HG03196 (cell line): ENCODE measurements at regions not wholly inside any gene's neighbourhood (a gene's known extent, or its start where the extent isn't known, plus 50 kb on each side); places are given as distances from the start of the nearest gene placed in this dataset.

Experiments used
- ATAC-seq: cut with Tn5 transposase; IDR thresholded peaks from one replicate; pipeline ENCODE4 v1.9.1; 2021; ENCODE audit not compliant: unreplicated experiment

DNA sequence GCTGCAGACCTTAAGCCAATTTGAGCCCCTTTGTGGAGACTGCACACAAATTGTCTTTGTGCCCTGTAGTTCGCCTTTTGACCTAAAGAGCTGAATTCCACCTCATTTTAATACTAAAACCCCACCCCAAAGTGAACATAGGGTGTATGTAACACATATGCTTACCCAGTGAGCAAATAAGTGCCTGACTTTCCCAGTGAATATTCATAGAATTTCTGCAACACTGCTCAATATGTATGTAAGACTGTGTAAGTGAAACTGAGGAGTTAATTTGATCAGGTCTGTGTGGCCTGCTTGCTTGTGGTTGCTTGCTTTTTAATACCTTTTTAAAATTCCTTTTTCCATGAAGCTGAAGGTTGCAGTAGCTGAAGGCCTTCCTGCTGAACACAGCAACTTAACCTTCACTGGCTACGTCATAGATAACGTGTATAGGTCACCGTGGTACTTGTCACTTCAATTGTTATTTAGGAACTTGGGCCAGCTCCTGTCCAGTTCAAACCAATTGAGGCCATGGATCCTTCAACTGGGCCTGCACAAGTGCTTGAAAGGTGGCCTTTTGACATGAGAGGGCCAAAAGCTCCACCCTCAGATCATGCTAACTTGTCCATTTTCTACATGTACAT is 131.7 kb upstream of the BTBD3 start:
- ATAC-seq, result no peak

DNA sequence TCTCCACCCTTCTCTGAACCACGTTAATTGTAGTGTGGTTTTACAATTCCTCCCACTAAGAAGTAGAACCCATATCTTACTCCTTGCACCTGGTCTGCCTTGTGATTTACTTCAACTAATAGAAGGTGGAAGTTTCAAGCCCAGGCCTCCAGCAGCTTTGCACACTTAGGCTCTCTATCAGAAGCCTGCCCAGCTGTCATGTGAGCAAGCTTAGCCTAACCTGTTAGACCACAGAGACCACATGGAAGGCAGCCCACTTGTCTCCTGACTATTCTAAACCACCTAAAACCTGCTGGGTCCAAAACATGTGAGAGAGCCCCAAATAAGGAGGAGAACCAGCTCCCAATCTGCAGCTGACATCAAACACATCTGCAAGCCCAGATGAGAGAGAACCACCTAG is 127.6 kb upstream of the BTBD3 start:
- no peak for ATAC-seq

DNA sequence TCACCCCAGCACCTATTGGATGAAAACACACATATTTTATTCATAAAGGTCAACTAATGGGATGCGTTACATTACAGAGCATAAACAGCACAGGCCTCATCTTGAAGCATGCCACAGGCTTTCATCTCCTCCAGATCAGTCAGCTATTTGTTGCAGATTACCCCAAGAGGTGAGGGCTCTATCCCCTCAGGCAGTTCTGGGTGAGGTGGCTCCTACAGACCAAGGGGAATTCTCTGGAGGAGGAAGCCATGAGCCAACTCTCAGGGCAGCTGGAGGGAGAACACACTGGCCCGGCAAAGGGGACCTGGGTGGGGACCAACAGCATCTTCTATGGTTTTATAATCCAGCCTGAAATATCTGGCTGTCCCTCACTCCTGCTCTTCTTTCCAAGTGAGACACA is 126.4 kb upstream of the BTBD3 start:
- no peak for ATAC-seq

DNA sequence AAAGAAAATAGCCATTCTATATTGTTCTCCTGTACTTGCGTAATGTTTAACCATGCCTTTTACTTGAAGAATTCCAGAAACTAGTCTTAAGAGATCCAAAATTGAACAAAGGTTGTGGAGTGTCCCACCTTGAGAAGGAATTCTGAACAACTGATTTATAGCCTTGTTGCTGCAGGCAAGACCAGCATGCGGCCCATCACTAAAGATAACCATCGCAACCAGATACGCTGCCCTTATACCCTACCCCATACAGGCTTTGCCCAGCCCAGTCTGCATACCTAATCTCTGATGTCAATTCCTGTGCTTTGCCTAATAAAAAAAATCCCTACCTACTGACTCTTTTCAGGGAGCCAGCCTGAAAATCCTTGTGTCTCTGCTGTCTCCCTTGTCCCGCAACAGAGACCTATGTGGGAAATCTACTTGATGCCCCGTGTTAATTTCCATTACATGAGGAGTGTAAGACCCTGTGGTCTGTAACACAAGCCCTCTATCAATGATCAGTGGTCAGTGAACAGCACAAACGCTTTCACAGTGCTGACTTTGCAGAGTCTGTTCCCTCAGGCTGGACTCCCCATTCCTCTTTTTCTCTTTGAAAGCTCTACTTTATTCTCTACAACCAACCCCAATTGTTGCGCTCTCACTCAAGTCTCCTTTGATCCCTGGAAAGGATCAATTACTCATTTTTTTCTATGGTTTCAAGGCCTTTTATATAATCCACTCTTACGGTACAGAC is 125.7 kb upstream of the BTBD3 start:
- ATAC-seq, result no peak

DNA sequence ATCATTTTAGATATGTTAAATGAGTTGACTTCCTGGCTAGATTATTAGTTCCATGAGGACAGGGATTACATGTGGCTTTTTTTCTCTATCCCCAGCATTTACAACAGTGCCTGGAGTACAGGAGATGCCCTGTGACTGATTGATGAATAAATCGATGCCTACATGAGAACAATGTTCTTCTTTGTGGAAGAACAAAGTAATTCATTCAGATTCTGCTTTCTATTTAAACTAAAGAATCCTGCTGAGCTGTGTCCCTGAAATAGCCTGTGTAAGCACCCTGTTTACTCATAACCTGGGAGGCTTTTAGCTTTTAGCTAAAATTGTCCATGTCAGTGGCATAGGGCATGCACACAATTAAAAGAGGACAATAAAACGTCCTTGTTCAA is 125.1 kb upstream of the BTBD3 start:
- ATAC-seq, result no peak

DNA sequence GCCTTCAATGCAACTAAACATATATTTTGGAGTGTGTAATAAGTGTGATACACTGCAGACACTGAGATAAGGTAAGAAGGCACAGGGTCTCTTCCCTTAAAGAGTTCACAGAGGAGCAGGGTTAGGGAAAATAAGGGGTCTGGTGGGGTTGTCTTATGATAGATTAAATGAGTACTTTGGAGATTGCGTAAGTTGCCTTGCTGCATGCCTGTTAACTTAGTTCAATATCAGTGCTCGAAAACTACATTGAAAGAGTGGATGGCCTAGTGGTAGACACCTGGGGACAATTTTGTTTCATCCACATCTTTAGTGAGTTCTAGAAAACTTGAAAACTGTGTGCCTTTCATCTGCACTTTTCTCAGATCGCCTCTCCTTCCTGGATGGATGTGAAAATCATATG is 123.2 kb upstream of the BTBD3 start:
- ATAC-seq, result no peak

DNA sequence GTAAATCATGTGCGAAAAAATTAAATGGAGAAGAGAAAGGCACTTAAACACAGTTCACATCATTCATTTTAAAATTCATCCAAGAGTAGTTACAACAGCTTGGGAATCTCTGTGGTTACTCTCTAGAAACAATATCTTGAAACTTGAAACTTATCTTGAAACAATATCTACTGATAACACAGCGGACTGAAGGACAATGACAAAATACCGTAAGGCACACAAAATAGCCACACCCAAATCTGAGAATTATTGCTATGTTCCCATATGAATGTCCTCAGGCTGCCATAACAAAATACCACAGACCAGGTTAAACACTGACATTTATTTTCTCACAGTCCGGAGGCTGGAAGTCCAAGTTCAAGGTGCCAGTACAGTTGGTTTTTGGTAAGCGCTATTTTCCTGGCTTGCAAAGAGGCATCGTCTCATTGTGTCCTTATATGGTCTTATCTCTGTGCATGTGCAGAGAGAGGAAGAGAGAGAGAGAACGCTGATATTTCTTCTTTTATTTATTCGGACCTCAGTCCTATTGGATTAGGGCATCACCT is 122.5 kb upstream of the BTBD3 start:
- no peak for ATAC-seq

DNA sequence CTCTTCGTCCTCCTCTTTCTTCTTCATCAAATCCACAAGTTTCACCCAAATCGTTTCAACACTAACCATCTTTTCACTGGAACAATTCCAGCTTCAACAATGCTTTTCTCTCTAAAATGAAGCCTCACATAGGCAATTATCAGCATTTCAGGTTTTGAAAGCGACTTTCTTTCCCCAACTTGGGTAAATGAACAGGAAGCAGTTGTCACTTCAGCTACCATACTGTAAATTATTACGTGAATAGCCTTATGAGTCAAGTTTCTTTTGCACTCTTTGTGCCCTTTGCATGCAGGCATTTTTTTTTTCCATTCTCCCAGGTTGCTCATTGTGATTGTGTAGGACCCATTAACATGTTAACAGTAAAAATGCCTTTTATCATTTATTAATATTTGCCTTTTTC is 121.7 kb upstream of the BTBD3 start:
- ATAC-seq, result no peak

DNA sequence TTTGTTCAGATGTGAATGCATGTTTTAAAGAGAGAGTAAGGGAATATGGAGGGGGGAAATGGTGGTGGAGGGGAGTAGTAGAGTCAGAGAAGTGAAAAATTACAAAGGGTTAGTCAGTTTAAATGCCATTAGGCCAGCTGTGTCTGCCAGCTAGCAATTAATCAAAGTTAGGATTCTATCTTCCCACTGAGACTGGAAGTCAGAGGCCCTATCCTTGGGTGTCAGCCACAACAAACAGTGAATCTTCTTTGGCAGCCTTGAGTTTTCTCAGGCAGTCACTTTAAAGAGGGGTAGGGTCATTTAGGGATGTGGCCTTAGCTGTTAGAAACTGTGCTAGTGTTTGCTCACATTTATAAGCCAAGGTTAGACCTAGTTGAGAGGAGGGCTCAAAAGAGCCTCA is 120.5 kb upstream of the BTBD3 start:
- ATAC-seq, result no peak

DNA sequence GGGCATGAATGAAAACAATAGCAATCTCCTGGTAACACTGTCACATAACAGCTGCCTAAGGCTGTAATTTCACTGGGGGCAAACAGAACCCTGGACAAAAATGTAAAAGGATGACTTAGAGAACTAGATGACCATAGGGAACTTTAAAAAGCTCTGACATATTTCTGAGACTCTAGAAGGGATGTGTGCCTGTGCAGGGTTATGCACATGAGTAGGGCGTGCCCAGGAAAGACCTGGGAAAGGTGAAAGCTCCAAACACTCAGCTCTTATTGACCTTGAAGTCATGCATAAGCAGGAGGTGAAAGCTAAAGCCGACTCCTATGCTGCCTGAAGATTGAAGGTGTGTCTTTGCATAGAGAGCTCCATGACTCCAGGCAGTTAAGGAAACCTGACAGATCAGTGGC is 118.4 kb upstream of the BTBD3 start:
- no peak for ATAC-seq

DNA sequence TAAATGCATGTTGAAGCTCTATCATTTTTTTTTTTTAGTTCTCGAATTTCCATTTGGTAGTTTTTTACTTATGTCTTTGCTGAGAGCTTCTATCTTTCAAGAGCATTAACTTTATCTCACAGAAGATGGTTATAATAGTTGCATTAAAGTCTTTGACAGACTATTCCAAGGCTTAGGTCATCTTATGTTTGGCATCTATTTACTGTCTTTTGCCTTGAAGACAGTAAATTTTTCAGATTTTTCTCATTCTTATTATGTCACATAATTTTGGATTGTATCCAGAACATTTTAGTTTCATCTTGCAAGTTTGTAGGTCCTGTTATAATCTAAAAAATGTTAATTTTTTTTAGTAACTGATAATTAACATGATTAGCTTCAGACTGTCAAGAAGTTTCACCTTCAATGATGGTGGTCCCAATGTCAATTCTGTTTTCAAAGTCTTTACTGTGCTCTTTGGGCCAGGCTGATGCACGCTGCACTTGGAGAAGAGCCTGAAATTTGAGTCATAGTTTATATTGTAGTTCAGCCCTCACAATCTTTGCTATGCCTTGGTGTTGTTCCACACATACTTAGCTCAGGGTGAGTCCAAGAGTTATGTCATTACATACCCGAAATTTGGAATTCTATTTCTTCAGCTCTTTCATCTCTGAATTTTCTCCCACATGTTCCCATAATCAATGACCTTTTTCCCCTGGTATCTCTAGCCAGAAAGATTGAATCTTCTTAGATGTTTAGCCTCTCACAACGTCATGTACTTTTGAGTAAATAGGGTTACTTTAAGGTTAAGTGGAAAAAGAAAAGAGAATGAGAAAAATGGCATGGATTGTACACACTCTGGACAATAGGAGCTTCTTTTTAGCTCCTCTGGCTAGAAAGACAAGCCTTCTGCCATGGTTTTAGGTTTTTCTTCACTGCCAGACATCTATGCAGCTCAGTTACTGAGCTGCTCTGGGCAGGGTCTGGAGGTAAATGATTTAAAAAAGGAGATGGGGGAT is 110.3 kb upstream of the BTBD3 start:
- ATAC-seq, result no peak

DNA sequence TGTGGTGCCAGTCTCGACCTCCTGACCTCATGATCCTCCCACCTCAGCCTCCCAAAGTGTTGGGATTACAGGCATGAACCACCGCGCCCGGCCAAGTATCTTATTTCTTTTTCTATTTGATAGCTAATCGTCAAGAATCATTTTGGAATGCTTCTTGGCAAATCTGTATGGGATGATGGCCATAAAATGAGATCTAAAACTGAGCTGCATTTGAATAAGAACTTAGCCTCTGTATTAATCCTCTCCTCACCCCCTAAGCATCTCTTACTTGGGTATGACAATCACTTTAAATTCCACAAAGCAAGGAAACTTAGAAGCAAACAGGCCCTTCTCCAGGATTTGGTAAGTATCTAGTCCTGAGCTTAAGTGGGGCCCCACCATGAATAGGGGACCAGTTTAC is 108.9 kb upstream of the BTBD3 start:
- no peak for ATAC-seq

DNA sequence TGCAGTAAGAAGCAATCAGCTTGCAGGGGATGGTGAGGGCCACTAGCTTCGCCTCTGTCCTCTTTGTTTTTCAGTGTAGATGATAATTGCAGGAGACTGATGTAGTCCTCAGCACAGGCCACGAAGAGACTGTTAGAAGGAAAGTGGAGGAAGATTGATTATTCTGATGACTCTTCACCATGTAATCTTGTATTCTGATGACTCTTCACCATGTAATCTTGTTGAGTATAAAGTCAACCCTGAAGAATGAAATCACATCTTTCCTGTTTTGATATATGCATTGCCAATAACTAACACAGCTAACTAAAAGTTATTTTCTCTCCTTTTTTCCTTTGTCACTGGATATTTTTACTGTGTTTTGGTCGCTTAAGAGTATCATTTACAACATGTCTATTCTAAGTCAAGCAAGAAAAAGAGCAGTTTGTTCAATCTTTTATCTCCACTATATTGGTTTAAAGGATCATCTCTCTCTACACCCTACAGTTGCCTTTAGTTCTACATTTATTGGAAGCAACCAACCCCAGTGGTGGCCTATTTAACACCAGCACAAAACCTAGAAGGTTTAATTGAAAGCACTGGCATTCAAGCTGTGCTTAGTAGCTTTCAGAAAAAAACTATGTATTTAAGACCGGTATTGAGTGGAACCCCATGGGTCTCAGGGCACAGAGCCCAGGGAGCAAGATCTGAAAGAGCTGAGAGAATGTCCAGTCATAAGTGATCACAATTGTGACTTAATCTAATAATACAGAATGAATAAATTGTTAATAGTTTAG is 107.2 kb upstream of the BTBD3 start:
- no peak for ATAC-seq

DNA sequence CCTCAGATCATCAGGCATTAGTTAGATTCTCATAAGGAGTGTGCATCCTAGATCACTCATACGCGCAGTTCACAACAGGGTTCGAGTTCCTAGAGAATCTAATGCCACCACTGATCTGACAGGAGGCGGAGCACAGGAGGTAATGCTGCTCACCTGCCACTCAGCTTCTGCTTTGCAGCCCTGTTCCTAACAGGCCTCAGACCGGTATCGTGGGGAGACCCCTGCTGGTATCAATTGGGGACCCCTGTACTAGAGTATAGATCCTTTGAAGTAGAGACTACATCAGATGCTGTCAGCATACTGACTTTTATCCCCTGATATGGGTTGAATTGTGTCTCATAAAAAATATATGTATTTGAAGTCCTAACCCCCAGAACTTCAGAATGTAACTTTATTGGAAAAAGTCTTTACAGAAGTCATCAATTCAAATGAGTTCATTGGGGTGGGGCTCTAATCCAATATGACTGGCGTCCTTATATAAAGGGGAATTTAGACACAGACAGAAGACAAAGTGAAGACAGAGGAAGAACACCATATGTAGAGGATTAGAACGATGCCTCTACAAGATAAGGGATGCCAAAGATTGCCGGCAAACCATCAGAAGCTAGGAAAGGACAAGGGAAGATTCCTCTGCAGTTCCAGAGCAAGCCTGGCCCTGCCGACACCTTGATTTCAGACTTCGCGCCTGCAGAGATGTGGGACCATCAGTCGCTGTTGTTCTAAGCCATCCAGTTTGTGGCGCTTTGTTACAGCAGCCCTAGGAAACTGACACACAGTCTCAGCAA is 104.4 kb upstream of the BTBD3 start:
- no peak for ATAC-seq

DNA sequence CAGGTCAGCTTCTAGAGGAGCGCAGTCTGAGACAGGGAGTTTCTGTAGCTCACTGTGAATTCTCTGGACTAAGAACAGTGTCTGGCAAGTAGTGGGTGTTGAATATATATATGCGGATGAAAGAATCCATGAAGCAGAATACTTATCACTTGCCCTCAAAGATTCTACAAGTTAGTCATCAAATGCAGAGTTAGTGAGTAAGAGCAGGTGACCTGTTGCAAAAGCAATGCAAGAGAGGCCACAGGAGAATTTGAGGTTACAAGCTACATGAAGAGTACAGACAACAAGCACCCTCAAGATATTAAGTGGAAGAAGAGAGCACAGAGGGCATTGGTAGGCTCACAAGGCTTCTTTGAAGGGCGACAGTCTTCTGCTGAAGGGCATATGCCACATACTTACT is 103.4 kb upstream of the BTBD3 start:
- ATAC-seq, result no peak

DNA sequence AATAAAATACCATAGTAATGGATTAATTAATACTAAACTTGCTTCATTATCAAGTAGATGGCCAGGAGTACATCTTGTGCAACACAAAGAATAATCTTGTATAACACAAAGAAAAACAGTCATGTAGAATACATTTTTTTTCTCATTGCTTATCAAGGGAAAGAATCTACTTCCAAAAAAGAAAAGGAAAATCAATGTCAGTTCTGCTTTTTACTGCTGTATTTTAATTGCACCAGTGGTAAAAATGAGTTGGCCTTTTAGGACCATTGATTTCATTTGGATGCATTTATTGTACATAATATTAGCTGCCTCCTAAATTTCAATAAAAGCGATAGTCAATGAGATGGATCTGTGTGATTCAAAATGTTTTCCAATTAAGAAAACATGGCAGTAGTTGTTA is 96.9 kb upstream of the BTBD3 start:
- no peak for ATAC-seq

DNA sequence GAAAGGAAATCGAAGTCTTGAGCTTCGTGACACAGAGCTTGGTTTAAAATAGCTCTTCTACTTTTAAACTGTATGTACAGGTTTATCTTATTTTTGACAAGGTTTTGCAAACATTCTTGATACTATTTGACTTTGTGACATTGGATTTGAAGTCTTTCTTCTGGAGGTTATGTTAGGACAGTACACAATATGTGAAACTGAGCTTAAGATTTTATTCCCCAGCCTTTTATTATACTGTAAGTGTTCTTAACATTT is 95.2 kb upstream of the BTBD3 start:
- ATAC-seq, result no peak

DNA sequence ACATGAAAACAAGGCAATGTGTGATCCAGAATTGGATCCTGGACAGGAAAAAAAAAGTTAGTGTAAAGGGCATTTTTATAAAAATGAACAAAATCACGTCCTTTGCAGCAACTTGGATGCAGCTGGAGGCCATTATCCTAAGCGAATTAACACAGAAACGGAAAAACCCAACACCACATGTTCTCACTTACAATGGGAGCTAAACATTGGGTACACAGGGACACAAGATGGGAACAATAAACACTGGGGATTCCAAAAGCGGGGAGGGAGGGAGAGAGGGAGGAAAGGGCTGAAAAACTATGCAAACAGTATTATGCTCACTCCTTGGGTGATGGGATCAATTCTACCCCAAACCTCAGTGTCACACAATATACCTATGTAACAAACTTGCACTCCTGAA is 91.4 kb upstream of the BTBD3 start:
- ATAC-seq, result no peak

DNA sequence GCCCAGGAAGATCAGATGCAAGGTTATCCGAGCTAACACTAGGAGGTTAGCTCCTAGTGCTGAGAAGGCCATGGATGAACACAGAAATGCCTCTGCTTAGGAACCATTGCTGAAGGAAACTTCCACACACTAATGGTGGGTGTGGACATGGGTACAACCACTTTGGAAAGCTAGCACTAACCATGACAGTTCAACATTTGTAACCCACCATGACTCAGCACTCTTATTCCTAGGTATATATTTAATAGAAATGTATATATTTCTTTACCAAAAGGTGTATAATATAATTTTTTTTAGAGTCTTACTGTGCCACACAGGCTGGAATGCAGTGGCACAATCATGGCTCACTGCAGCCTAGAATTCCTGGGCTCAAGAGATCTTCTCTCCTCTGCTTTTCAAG is 85.3 kb upstream of the BTBD3 start:
- no peak for ATAC-seq

DNA sequence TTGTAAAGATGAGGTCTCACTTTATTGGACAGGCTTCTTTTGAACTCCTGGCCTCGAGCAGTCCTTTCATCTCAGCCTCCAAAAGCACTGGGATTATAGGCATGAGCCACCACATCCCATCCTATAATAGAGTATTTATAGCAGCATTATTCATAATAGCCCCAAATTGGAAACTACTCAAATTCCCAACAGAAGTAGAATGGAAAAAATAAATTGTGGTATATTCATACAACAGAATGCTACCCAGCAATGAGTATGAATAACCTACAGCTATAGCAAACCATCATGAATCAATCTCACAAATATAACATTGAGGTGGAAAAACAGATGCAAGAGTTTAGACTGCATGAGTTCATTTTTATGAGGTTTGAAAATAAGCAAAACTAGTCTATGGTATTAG is 84.8 kb upstream of the BTBD3 start:
- no peak for ATAC-seq
